HAP-1 (cell line): ENCODE measurements at regions not wholly inside any gene's neighbourhood (a gene's known extent, or its start where the extent isn't known, plus 50 kb on each side); places are given as distances from the start of the nearest gene placed in this dataset.
"Not testable (repeated sequence)": the region's sequence is repeated elsewhere in the genome, so short reads cannot be mapped to it uniquely, and the experiment has no call there.

Experiments used
- DNase-seq, 2 experiments: peaks; one replicate each; pipeline ENCODE4 v3.0.0-alpha.2; 2016 to 2020; ENCODE audit warnings: low spot score in 2 of 2
- H3K27me3 ChIP-seq: fragments of 250-450 bp; sonication (Bioruptor Pico); 2 replicates; pipeline ENCODE4 v1.5.1; 2020; ENCODE audit warnings: low read depth, mild to moderate bottlenecking, moderate library complexity
- H3K36me3 ChIP-seq: fragments of 250-450 bp; sonication (Bioruptor Pico); replicated peaks from 2 replicates; pipeline ENCODE4 v1.5.1; 2020; ENCODE audit warnings: mild to moderate bottlenecking
- H3K4me1 ChIP-seq: fragments of 250-450 bp; sonication (Bioruptor Pico); 2 replicates; pipeline ENCODE4 v1.5.1; 2020; ENCODE audit warnings: mild to moderate bottlenecking
- H3K4me3 ChIP-seq: fragments of 250-450 bp; sonication (Bioruptor Pico); 2 replicates; pipeline ENCODE4 v1.5.1; 2020; ENCODE audit warnings: mild to moderate bottlenecking, moderate library complexity
- H3K9me3 ChIP-seq: fragments of 250-450 bp; sonication (Bioruptor Pico); 2 replicates; pipeline ENCODE4 v1.5.1; 2020; ENCODE audit warnings: mild to moderate bottlenecking, moderate library complexity
- in situ Hi-C: fragments of 300-500 bp; cut with MboI; formaldehyde crosslinking; loops from 3 replicates; pipeline ENCODE4 v1.14.3; 2020; ENCODE audit warnings: low sequenced_read_pairs, inconsistent platforms, mixed read lengths

- DNase-seq, result no peak
- Histone ChIP-seq H3K27me3 (peaks cover 10% of the 10 kb centered on the region; the same call in 1 of the 2 replicates), H3K4me1 (peaks cover 4% of the 10 kb centered on the region; the same call in 1 of the 2 replicates), H3K4me3 (no peak overlapping the region), H3K36me3 (no peaks in the 10 kb centered on the region), H3K9me3 (no peaks in the 10 kb centered on the region)
- in situ Hi-C loops, result no loop called here
These were observed 114.4 kb upstream of the ZC3H12A start for GRCh38 chr1:37360011-37360410.

GRCh38 chr1:37362594-37363385 lies 111.6 kb upstream of the ZC3H12A start:
- H3K9me3 ChIP-seq, result no peaks in the 10 kb centered on the region
- in situ Hi-C loops, result no loop called here
- peaks cover 10% of the 10 kb centered on the region; the same call in 1 of the 2 replicates for H3K27me3 ChIP-seq
- no peak for DNase-seq
- H3K36me3 ChIP-seq, result no peaks in the 10 kb centered on the region
- H3K4me1 ChIP-seq, result no peaks in the 10 kb centered on the region
- no peak overlapping the region for H3K4me3 ChIP-seq

GRCh38 chr1:37363535-37363934 lies 110.8 kb upstream of the ZC3H12A start:
- no peaks in the 10 kb centered on the region for H3K4me1 ChIP-seq
- no peak for DNase-seq
- H3K27me3 ChIP-seq, result peaks cover 10% of the 10 kb centered on the region; the same call in 1 of the 2 replicates
- no peak overlapping the region for H3K4me3 ChIP-seq
- H3K9me3 ChIP-seq, result no peaks in the 10 kb centered on the region
- no peaks in the 10 kb centered on the region for H3K36me3 ChIP-seq
- in situ Hi-C loops, result no loop called here

- in situ Hi-C loops, H3K9me3 ChIP-seq, H3K27me3 ChIP-seq, H3K4me1 ChIP-seq, DNase-seq, H3K4me3 ChIP-seq, H3K36me3 ChIP-seq: not testable (repeated sequence)
These were observed 105.6 kb upstream of the ZC3H12A start for GRCh38 chr1:37368665-37369315.

- H3K27me3 ChIP-seq, result peaks cover 3% of the 10 kb centered on the region; the same call in 1 of the 2 replicates
- no peaks in the 10 kb centered on the region for H3K9me3 ChIP-seq
- H3K4me3 ChIP-seq, result no peak overlapping the region
- no peaks in the 10 kb centered on the region for H3K4me1 ChIP-seq
- DNase-seq, result no peak
- H3K36me3 ChIP-seq, result no peaks in the 10 kb centered on the region
- in situ Hi-C loops, result no loop called here
These were observed 102.1 kb upstream of the ZC3H12A start for GRCh38 chr1:37372302-37372701.

- in situ Hi-C loops, result no loop called here
- no peaks in the 10 kb centered on the region for H3K36me3 ChIP-seq
- no peaks in the 10 kb centered on the region for H3K4me1 ChIP-seq
- H3K9me3 ChIP-seq, result no peaks in the 10 kb centered on the region
- no peak overlapping the region for H3K4me3 ChIP-seq
- peaks cover 3% of the 10 kb centered on the region; the same call in 1 of the 2 replicates for H3K27me3 ChIP-seq
- DNase-seq, result no peak
These were observed 101.7 kb upstream of the ZC3H12A start for GRCh38 chr1:37372711-37373110.

- Histone ChIP-seq H3K36me3 (no peaks in the 10 kb centered on the region), H3K9me3 (no peaks in the 10 kb centered on the region), H3K4me1 (no peaks in the 10 kb centered on the region), H3K4me3 (no peak overlapping the region), H3K27me3 (peaks cover 8% of the 10 kb centered on the region)
- DNase-seq, result no peak
- in situ Hi-C loops, result no loop called here
These were observed 101.0 kb upstream of the ZC3H12A start for GRCh38 chr1:37373413-37373812.

GRCh38 chr1:37380546-37380945 lies 93.8 kb upstream of the ZC3H12A start:
- DNase-seq, in situ Hi-C loops, H3K4me3 ChIP-seq, H3K36me3 ChIP-seq, H3K4me1 ChIP-seq, H3K9me3 ChIP-seq, H3K27me3 ChIP-seq: not testable (repeated sequence)

- Histone ChIP-seq H3K27me3 (no peaks in the 10 kb centered on the region), H3K4me1 (no peaks in the 10 kb centered on the region), H3K9me3 (no peaks in the 10 kb centered on the region), H3K4me3 (no peak overlapping the region), H3K36me3 (no peaks in the 10 kb centered on the region)
- no peak for DNase-seq
- in situ Hi-C loops, result no loop called here
These were observed 86.5 kb upstream of the ZC3H12A start for GRCh38 chr1:37387854-37388253.

GRCh38 chr1:37389327-37389726 lies 85.1 kb upstream of the ZC3H12A start:
- in situ Hi-C loops, result no loop called here
- Histone ChIP-seq H3K4me3 (no peak overlapping the region), H3K4me1 (no peaks in the 10 kb centered on the region), H3K9me3 (no peaks in the 10 kb centered on the region), H3K36me3 (no peaks in the 10 kb centered on the region), H3K27me3 (no peaks in the 10 kb centered on the region)
- DNase-seq, result no peak

GRCh38 chr1:37391211-37392011 lies 83.0 kb upstream of the ZC3H12A start:
- H3K27me3 ChIP-seq, result peaks cover 5% of the 10 kb centered on the region; the same call in 1 of the 2 replicates
- in situ Hi-C loops, result no loop called here
- peak in 1 of 2 experiments; percentile 17 for DNase-seq
- H3K4me3 ChIP-seq, result no peak overlapping the region
- no peaks in the 10 kb centered on the region for H3K4me1 ChIP-seq
- no peaks in the 10 kb centered on the region for H3K36me3 ChIP-seq
- H3K9me3 ChIP-seq, result no peaks in the 10 kb centered on the region

GRCh38 chr1:37392051-37392450 lies 82.3 kb upstream of the ZC3H12A start:
- in situ Hi-C loops, result no loop called here

GRCh38 chr1:37393173-37394120 lies 80.9 kb upstream of the ZC3H12A start:
- peak in 1 of 2 experiments; percentile 42 for DNase-seq
- in situ Hi-C loops, result no loop called here
- Histone ChIP-seq H3K36me3 (no peaks in the 10 kb centered on the region), H3K27me3 (peaks cover 7% of the 10 kb centered on the region; the same call in 1 of the 2 replicates), H3K4me3 (no peak overlapping the region), H3K4me1 (no peaks in the 10 kb centered on the region), H3K9me3 (no peaks in the 10 kb centered on the region)

More at GRCh38 chr1:37392051-37392450, 82.3 kb upstream of the ZC3H12A start:
- no peaks in the 10 kb centered on the region for H3K36me3 ChIP-seq
- DNase-seq, result no peak
- no peaks in the 10 kb centered on the region for H3K9me3 ChIP-seq
- no peaks in the 10 kb centered on the region for H3K4me1 ChIP-seq
- H3K4me3 ChIP-seq, result no peak overlapping the region
- H3K27me3 ChIP-seq, result peaks cover 5% of the 10 kb centered on the region; the same call in 1 of the 2 replicates
